ENCODE measurements at regions not wholly inside any gene's neighbourhood (a gene's known extent, or its start where the extent isn't known, plus 50 kb on each side); places are given as distances from the start of the nearest gene placed in this dataset.

GRCh38 chr7:22664988-22665798, 61.8 kb upstream of the IL6 start:
- H3K36me3 Mint-ChIP-seq (ENCODE audit: low read depth): no peaks in the 10 kb centered on the region
- peaks cover 11% of the 10 kb centered on the region for H3K4me1 Mint-ChIP-seq
- DNase-seq: no peak
- H3K4me3 Mint-ChIP-seq: no peak overlapping the region
- peaks cover 30% of the 10 kb centered on the region for H3K27me3 Mint-ChIP-seq
- no peak for ATAC-seq
- H3K27ac Mint-ChIP-seq: peak overlapping the region; percentile 24
- H3K9me3 ChIP-seq (ENCODE audit: control insufficient read depth, low read length, poor library complexity, severe bottlenecking): no peaks in the 10 kb centered on the region

GRCh38 chr7:22663721-22664120, 63.3 kb upstream of the IL6 start:
- H3K27me3 Mint-ChIP-seq: peaks cover 30% of the 10 kb centered on the region
- H3K27ac Mint-ChIP-seq: no peak overlapping the region
- H3K9me3 ChIP-seq (ENCODE audit: control insufficient read depth, low read length, poor library complexity, severe bottlenecking): no peaks in the 10 kb centered on the region
- H3K4me3 Mint-ChIP-seq: no peak overlapping the region
- DNase-seq (no peak), ATAC-seq (no peak)
- H3K36me3 Mint-ChIP-seq (ENCODE audit: low read depth): no peaks in the 10 kb centered on the region
- H3K4me1 Mint-ChIP-seq: peaks cover 11% of the 10 kb centered on the region

- Mint-ChIP-seq H3K4me3 (no peak overlapping the region), H3K4me1 (peaks cover 11% of the 10 kb centered on the region), H3K27me3 (peaks cover 30% of the 10 kb centered on the region), H3K36me3 (ENCODE audit: low read depth) (no peaks in the 10 kb centered on the region), H3K27ac (peak overlapping the region; percentile 8)
- no peak for DNase-seq
- ATAC-seq: no peak
- no peaks in the 10 kb centered on the region for H3K9me3 ChIP-seq (ENCODE audit: control insufficient read depth, low read length, poor library complexity, severe bottlenecking)
Observed at GRCh38 chr7:22663357-22663718, 63.7 kb upstream of the IL6 start.

DNA sequence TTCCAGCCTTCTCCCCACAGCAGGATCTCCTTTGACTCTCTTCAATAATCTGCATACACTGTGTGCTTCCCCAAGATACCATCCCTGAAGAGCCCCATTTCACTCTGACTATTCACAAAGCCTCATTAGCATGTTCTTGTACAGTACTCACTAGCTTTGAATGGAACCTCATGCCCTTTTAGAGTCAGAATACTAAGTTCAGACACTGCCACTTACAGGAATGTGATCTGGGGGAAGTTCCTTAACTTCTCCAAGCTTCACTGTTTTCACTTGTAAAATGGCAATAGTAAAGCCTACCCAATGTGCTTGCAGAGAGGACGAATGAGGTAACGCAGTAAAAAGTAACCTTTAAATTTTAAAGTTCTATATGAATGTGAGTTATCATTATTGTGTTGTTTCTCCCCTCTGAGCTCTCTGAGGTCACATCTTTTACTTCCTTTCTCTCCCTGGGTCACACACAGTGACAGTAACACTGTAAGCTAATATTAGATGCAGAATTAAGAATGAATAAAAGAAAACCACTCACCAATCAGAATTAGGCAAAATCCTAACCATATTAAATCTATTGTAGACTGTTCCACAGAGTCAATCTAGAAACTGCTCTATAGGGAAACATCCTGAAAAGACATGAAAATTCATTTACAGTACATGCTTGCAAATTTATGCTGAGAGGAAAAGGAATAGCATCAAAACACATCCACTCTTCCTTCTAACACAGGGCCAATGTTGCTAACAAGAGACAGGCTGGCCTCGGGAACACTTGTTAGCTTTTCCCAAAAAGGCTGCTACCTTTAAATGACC, 64.2 kb upstream of the IL6 start:
- H3K4me1 Mint-ChIP-seq: peaks cover 11% of the 10 kb centered on the region
- ATAC-seq (no peak), DNase-seq (no peak)
- no peaks in the 10 kb centered on the region for H3K9me3 ChIP-seq (ENCODE audit: control insufficient read depth, low read length, poor library complexity, severe bottlenecking)
- peak overlapping the region; percentile 8 for H3K27ac Mint-ChIP-seq
- no peak overlapping the region for H3K4me3 Mint-ChIP-seq
- H3K27me3 Mint-ChIP-seq: peaks cover 30% of the 10 kb centered on the region
- H3K36me3 Mint-ChIP-seq (ENCODE audit: low read depth): no peaks in the 10 kb centered on the region

- no peaks in the 10 kb centered on the region for H3K9me3 ChIP-seq (ENCODE audit: control insufficient read depth, low read length, poor library complexity, severe bottlenecking)
- DNase-seq (no peak), ATAC-seq (peak; percentile 69)
- Mint-ChIP-seq H3K4me3 (peak overlapping the region; percentile 32), H3K4me1 (peaks cover 15% of the 10 kb centered on the region), H3K27me3 (peaks cover 30% of the 10 kb centered on the region), H3K27ac (peak overlapping the region; percentile 8), H3K36me3 (ENCODE audit: low read depth) (no peaks in the 10 kb centered on the region)
Observed at GRCh38 chr7:22662036-22662435, 65.0 kb upstream of the IL6 start.

DNA sequence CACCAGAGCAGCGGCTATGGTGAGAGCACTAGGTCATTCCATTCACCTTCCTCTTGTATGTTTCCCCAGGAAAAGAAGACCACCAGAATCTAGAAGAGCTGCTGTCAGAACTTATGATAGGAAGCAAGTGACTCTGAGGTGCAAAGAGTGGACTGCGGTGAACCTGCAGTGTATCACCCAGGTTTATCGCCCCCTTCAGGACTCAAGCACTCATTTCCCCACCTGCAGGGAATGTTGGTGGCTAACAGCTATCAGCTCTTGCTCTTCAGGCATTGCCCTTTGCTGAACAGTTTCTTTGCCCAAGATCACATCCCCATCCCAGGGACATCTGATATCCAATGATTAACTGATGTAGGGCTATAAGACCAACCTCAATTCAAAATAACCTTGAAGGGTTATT, 66.3 kb upstream of the IL6 start:
- Mint-ChIP-seq H3K27me3 (peaks cover 30% of the 10 kb centered on the region), H3K36me3 (ENCODE audit: low read depth) (no peaks in the 10 kb centered on the region), H3K4me1 (peaks cover 17% of the 10 kb centered on the region), H3K27ac (no peak overlapping the region), H3K4me3 (no peak overlapping the region)
- no peaks in the 10 kb centered on the region for H3K9me3 ChIP-seq (ENCODE audit: control insufficient read depth, low read length, poor library complexity, severe bottlenecking)
- no peak for ATAC-seq
- DNase-seq: no peak

DNA sequence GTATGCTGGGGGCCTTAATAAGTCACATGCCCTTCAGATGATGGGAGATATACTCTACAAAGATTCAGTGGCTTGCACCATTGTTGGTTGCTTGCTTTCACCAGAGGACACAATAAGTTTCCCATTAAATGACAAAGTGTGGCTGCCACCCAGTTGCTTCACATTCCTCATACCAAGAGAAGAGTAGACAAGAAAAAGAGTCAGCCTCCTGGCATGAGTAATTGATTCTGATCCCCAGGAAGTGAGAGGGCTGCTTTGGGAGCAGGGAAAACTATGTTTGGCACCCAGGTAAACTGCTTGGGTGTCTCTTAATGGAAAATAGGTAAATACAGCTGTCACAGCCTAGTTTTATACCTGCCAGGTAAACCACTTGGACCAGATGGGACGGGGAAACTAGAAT, 66.7 kb upstream of the IL6 start:
- Mint-ChIP-seq H3K27me3 (peaks cover 30% of the 10 kb centered on the region), H3K36me3 (ENCODE audit: low read depth) (no peaks in the 10 kb centered on the region), H3K4me1 (peaks cover 17% of the 10 kb centered on the region), H3K4me3 (no peak overlapping the region), H3K27ac (no peak overlapping the region)
- ATAC-seq: no peak
- no peaks in the 10 kb centered on the region for H3K9me3 ChIP-seq (ENCODE audit: control insufficient read depth, low read length, poor library complexity, severe bottlenecking)
- DNase-seq: no peak

GRCh38 chr7:22659741-22660140, 67.3 kb upstream of the IL6 start:
- H3K9me3 ChIP-seq (ENCODE audit: control insufficient read depth, low read length, poor library complexity, severe bottlenecking): no peaks in the 10 kb centered on the region
- H3K36me3 Mint-ChIP-seq (ENCODE audit: low read depth): no peaks in the 10 kb centered on the region
- peaks cover 17% of the 10 kb centered on the region for H3K4me1 Mint-ChIP-seq
- H3K27ac Mint-ChIP-seq: no peak overlapping the region
- DNase-seq (no peak), ATAC-seq (no peak)
- no peak overlapping the region for H3K4me3 Mint-ChIP-seq
- H3K27me3 Mint-ChIP-seq: peaks cover 30% of the 10 kb centered on the region

DNA sequence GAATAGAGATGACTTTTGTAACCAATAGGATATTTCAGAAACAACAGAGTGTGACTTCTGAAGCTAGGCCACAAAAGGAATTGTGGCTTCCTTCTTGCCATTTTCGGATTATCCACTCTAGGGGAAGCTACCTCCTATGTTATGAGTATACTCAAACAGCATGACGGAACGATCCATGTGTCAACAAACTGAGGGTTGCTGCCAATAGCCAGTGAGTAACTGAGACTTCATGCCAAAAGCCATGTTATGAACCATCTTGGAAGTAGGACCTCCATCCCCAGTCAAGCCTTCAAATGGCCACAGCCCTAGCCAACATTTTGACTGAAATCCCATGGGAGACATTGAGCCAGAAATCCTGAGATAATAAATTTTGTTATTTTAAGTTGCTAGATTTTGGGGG, 69.0 kb upstream of the IL6 start:
- Mint-ChIP-seq H3K27me3 (peaks cover 31% of the 10 kb centered on the region), H3K27ac (no peak overlapping the region), H3K4me1 (peaks cover 14% of the 10 kb centered on the region), H3K36me3 (ENCODE audit: low read depth) (no peaks in the 10 kb centered on the region), H3K4me3 (no peak overlapping the region)
- H3K9me3 ChIP-seq (ENCODE audit: control insufficient read depth, low read length, poor library complexity, severe bottlenecking): no peaks in the 10 kb centered on the region
- DNase-seq (no peak), ATAC-seq (no peak)

DNA sequence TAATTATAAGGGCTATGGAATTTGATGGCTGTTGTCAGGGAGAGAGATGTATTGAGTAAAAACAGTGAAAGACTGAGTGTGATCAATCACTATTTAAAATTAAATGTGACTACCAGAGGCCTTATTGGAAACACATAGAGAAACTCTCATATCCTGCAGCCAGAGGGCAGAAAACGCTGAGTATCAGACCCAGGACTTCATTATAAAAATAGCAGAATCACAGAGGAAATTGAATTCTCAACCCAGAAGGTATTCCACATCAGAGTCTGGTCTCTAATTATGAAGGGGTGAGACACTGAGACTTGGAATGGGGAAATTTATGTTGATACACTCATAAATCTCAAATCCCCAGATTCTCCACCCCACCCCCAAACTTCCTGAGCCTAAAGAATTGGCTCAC, 69.5 kb upstream of the IL6 start:
- DNase-seq (no peak), ATAC-seq (no peak)
- no peak overlapping the region for H3K4me3 Mint-ChIP-seq
- H3K9me3 ChIP-seq (ENCODE audit: control insufficient read depth, low read length, poor library complexity, severe bottlenecking): no peaks in the 10 kb centered on the region
- no peak overlapping the region for H3K27ac Mint-ChIP-seq
- peaks cover 11% of the 10 kb centered on the region for H3K4me1 Mint-ChIP-seq
- H3K36me3 Mint-ChIP-seq (ENCODE audit: low read depth): no peaks in the 10 kb centered on the region
- peaks cover 25% of the 10 kb centered on the region for H3K27me3 Mint-ChIP-seq

DNA sequence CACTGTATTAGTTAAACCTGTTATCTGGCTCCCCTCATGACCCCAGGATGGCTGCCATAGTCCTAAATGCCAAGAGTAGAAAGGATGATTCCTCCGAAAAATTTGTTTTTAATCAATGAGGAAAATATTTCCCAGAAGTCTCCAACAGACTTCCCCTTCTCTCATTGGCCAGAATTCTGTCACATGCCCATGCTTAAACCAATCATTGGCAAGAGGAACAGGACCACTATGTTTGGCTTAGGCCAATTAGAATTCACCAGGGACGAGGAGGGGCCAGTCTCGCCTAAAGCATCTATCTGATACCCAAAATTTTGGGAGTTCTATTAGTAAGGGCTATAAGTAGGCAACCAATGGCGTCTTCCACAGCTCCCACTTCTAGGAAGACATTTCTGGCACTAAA, 71.2 kb upstream of the IL6 start:
- ATAC-seq (no peak), DNase-seq (no peak)
- Mint-ChIP-seq H3K27me3 (peaks cover 9% of the 10 kb centered on the region), H3K4me3 (no peak overlapping the region), H3K4me1 (peaks cover 6% of the 10 kb centered on the region), H3K36me3 (ENCODE audit: low read depth) (no peaks in the 10 kb centered on the region), H3K27ac (no peak overlapping the region)
- no peaks in the 10 kb centered on the region for H3K9me3 ChIP-seq (ENCODE audit: control insufficient read depth, low read length, poor library complexity, severe bottlenecking)

- Mint-ChIP-seq H3K4me1 (peaks cover 6% of the 10 kb centered on the region), H3K4me3 (no peak overlapping the region), H3K36me3 (ENCODE audit: low read depth) (peaks cover 3% of the 10 kb centered on the region), H3K27ac (no peak overlapping the region), H3K27me3 (peaks cover 9% of the 10 kb centered on the region)
- ATAC-seq: no peak
- H3K9me3 ChIP-seq (ENCODE audit: control insufficient read depth, low read length, poor library complexity, severe bottlenecking): no peaks in the 10 kb centered on the region
- DNase-seq: no peak
Observed at GRCh38 chr7:22654831-22655230, 72.2 kb upstream of the IL6 start.

DNA sequence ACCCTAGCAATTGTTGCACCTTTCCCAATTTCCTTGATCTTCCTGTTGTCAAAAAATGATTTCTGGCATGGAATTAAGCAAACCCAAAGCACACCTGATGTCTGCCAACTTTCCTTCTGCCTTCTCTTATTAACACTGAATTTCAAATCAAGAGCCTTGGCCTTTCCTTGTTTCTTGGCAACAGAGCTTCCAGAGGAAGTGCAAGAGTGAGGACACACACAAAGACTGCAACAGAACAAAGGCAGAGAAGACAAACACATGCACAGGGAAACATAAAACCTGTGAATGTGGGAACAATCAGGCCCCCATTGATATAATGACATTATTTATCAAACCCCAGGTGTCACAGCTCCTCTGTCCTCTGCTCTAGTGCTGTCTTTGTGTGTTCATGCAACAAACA, 73.0 kb upstream of the IL6 start:
- no peaks in the 10 kb centered on the region for H3K9me3 ChIP-seq (ENCODE audit: control insufficient read depth, low read length, poor library complexity, severe bottlenecking)
- DNase-seq (no peak), ATAC-seq (no peak)
- peaks cover 6% of the 10 kb centered on the region for H3K4me1 Mint-ChIP-seq
- H3K4me3 Mint-ChIP-seq: no peak overlapping the region
- H3K36me3 Mint-ChIP-seq (ENCODE audit: low read depth): peaks cover 3% of the 10 kb centered on the region
- H3K27me3 Mint-ChIP-seq: peaks cover 9% of the 10 kb centered on the region
- H3K27ac Mint-ChIP-seq: no peak overlapping the region
